ENCODE measurements at regions not wholly inside any gene's neighbourhood (a gene's known extent, or its start where the extent isn't known, plus 50 kb on each side); places are given as distances from the start of the nearest gene placed in this dataset.

DNA sequence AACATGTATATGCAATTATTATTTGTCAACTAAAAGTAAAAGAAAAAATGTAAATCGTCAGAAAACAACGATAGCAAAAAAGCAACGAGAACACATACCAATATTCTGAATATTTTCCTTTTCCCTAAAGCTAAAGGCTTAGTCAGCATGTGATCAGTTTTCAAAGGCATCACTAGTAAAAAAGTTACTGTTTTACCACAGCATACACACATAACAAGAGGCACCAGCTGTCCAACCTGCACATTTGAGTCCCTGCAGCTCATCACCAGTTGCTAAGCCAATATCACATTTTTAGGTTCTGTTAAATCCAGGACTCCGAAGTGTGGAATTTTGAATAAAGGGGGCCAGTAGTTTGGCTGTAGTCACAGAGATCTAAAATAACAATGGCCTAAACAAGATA, 203.8 kb downstream of the ADGRA3 start:
- Histone ChIP-seq H3K9me1 (replicated peaks; ENCODE audit: control insufficient read depth, extremely low read depth, insufficient read depth, low read length) (no peaks in the 10 kb centered on the region), H3K27me3 (ENCODE audit: control insufficient read depth in 2 of 2, insufficient read depth in 2 of 2, low read length in 2 of 2) (no peaks in the 10 kb centered on the region), H3K4me2 (ENCODE audit: insufficient read depth, low read length) (no peak overlapping the region), H4K20me1 (replicated peaks; ENCODE audit: control insufficient read depth, extremely low read depth, insufficient read depth, low read length) (no peaks in the 10 kb centered on the region), H3K79me2 (ENCODE audit: control insufficient read depth, insufficient read depth, low read length) (no peaks in the 10 kb centered on the region), H2AFZ (ENCODE audit: low read depth, low read length) (no peak overlapping the region), H3K9ac (replicated peaks; ENCODE audit: extremely low read depth, insufficient read depth, low read length) (no peak overlapping the region), H3K4me1 (ENCODE audit: control insufficient read depth, extremely low read depth, insufficient read depth, low read length) (no peaks in the 10 kb centered on the region), H3K4me3 (replicated peaks in 1 of 3; ENCODE audit: insufficient read depth in 1 of 3, low read depth in 1 of 3, low read length in 3 of 3) (no peak overlapping the region), H3K27ac (ENCODE audit: insufficient read depth, low read depth, low read length) (no peak overlapping the region), H3K36me3 (ENCODE audit: control insufficient read depth in 2 of 2, extremely low read depth in 1 of 2, insufficient read depth in 2 of 2, low read length in 2 of 2) (no peaks in the 10 kb centered on the region), H3K9me3 (replicated peaks; ENCODE audit: control insufficient read depth, insufficient read depth, low read length) (no peaks in the 10 kb centered on the region)
- TF ChIP-seq, protein P1, sequence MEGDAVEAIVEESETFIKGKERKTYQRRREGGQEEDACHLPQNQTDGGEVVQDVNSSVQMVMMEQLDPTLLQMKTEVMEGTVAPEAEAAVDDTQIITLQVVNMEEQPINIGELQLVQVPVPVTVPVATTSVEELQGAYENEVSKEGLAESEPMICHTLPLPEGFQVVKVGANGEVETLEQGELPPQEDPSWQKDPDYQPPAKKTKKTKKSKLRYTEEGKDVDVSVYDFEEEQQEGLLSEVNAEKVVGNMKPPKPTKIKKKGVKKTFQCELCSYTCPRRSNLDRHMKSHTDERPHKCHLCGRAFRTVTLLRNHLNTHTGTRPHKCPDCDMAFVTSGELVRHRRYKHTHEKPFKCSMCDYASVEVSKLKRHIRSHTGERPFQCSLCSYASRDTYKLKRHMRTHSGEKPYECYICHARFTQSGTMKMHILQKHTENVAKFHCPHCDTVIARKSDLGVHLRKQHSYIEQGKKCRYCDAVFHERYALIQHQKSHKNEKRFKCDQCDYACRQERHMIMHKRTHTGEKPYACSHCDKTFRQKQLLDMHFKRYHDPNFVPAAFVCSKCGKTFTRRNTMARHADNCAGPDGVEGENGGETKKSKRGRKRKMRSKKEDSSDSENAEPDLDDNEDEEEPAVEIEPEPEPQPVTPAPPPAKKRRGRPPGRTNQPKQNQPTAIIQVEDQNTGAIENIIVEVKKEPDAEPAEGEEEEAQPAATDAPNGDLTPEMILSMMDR (IDR thresholded peaks at IDR 0.05; ENCODE audit: extremely low read depth in 1 of 2, insufficient read depth in 1 of 2, low read depth in 1 of 2, low read length in 2 of 2): no peak
- no peak for TF ChIP-seq FOS (IDR thresholded peaks at IDR 0.05; ENCODE audit: borderline replicate concordance, insufficient read depth, low read length)
- TF ChIP-seq POLR2AphosphoS5 (IDR thresholded peaks at IDR 0.05; ENCODE audit: insufficient read depth, low read depth, low read length): no peak
- TF ChIP-seq, protein P2, sequence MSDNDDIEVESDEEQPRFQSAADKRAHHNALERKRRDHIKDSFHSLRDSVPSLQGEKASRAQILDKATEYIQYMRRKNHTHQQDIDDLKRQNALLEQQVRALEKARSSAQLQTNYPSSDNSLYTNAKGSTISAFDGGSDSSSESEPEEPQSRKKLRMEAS (IDR thresholded peaks at IDR 0.05; ENCODE audit: insufficient read depth, insufficient read length): no peak
- no peak for TF ChIP-seq POLR2A (IDR thresholded peaks at IDR 0.05; ENCODE audit: low read depth, low read length)
- no peak for TF ChIP-seq GATA2 (IDR thresholded peaks at IDR 0.05; ENCODE audit: insufficient read depth, insufficient read length, low read depth, low read length)
- no peak for TF ChIP-seq MYC (IDR thresholded peaks at IDR 0.05; ENCODE audit: low read depth, low read length)
- no peak for TF ChIP-seq JUN (IDR thresholded peaks at IDR 0.05; ENCODE audit: borderline replicate concordance, insufficient read depth, insufficient read length, low read depth)
- TF ChIP-seq EZH2 (IDR thresholded peaks at IDR 0.05; ENCODE audit: borderline replicate concordance, low read depth, low read length, severe bottlenecking): no peak
- ChIA-PET CTCF (no interaction called here), POLR2A (no interaction called here)
- no peak for DNase-seq (ENCODE audit: low read depth, low spot score)
- BruUV-seq (replicated peaks): no TSS peak
- intact Hi-C loops (cut with micrococcal nuclease): no loop called here
- dilution Hi-C loops (cut with MboI; ENCODE audit: extremely low pct_ligation_motif_present, low sequenced_read_pairs): no loop called here
- no peak for FAIRE-seq

Measured in endothelial cell of umbilical vein (primary cell).